Ascending aorta (tissue), 2 donors: ENCODE measurements at regions not wholly inside any gene's neighbourhood (a gene's known extent, or its start where the extent isn't known, plus 50 kb on each side); places are given as distances from the start of the nearest gene placed in this dataset.

Source experiments
- DNase-seq, 2 donors: peaks; one replicate each; pipeline ENCODE4 v3.0.0-alpha.2; 2019; ENCODE audit warnings: low spot score in 2 of 2
- H3K27ac ChIP-seq, 2 donors: fragments of 200-600 bp; sonication (generic); one replicate each; pipeline ENCODE4 v1.5.1; 2016 to 2017; ENCODE audit warnings: mild to moderate bottlenecking in 1 of 2
- H3K27me3 ChIP-seq: fragments of 200-600 bp; sonication (generic); one replicate; pipeline ENCODE4 v1.5.1; 2017
- H3K36me3 ChIP-seq, 2 donors: fragments of 200-600 bp; sonication (generic); one replicate each; pipeline ENCODE4 v1.5.1; 2016
- H3K4me1 ChIP-seq, 2 donors: fragments of 200-600 bp; sonication (generic); one replicate each; pipeline ENCODE4 v1.5.1; 2016 to 2017; ENCODE audit warnings: mild to moderate bottlenecking in 1 of 2
- H3K4me3 ChIP-seq, 2 donors: fragments of 200-600 bp; sonication (generic); one replicate each; pipeline ENCODE4 v1.5.1; 2016 to 2017; ENCODE audit warnings: mild to moderate bottlenecking in 1 of 2
- H3K9me3 ChIP-seq, 2 donors: fragments of 200-600 bp; sonication (generic); one replicate each; pipeline ENCODE4 v1.5.1; 2016
- intact Hi-C: fragments of 100-400 bp; cut with DNase I; formaldehyde crosslinking; loops from one replicate; pipeline ENCODE4 v1.15.1; 2023
- TF ChIP-seq, protein P1 (sequence below), 3 experiments: fragments of 200-600 bp in 2 of 3; fragments of 450-650 bp in 1 of 3; sonication (generic) in 2 of 3; IDR thresholded peaks; one replicate each; pipeline ENCODE4 v1.5.1; 2016 to 2019; ENCODE audit warnings: antibody characterized with exemption in 3 of 3, mild to moderate bottlenecking in 1 of 3, moderate library complexity in 1 of 3

GRCh38 chr1:234885601-234886000 lies 243.0 kb downstream of the TOMM20 start:
- no peak for DNase-seq
- intact Hi-C loops: no loop called here
- peaks cover 4 to 18% of the 10 kb centered on the region in 2 donors for H3K4me1 ChIP-seq
- TF ChIP-seq, protein P1, sequence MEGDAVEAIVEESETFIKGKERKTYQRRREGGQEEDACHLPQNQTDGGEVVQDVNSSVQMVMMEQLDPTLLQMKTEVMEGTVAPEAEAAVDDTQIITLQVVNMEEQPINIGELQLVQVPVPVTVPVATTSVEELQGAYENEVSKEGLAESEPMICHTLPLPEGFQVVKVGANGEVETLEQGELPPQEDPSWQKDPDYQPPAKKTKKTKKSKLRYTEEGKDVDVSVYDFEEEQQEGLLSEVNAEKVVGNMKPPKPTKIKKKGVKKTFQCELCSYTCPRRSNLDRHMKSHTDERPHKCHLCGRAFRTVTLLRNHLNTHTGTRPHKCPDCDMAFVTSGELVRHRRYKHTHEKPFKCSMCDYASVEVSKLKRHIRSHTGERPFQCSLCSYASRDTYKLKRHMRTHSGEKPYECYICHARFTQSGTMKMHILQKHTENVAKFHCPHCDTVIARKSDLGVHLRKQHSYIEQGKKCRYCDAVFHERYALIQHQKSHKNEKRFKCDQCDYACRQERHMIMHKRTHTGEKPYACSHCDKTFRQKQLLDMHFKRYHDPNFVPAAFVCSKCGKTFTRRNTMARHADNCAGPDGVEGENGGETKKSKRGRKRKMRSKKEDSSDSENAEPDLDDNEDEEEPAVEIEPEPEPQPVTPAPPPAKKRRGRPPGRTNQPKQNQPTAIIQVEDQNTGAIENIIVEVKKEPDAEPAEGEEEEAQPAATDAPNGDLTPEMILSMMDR (IDR thresholded peaks at IDR 0.05): no peak
- no peak overlapping the region for H3K4me3 ChIP-seq
- H3K27ac ChIP-seq: peak overlapping the region; percentile 69 to 75
- H3K9me3 ChIP-seq: no peaks in the 10 kb centered on the region
- H3K36me3 ChIP-seq: no peaks in the 10 kb centered on the region
- no peaks in the 10 kb centered on the region for H3K27me3 ChIP-seq

GRCh38 chr1:234884701-234885100 lies 243.9 kb downstream of the TOMM20 start:
- intact Hi-C loops: no loop called here
- H3K36me3 ChIP-seq: no peaks in the 10 kb centered on the region
- no peak for DNase-seq
- no peaks in the 10 kb centered on the region for H3K27me3 ChIP-seq
- H3K27ac ChIP-seq: no peak overlapping the region
- TF ChIP-seq, protein P1 (IDR thresholded peaks at IDR 0.05): no peak
- peaks cover 4 to 18% of the 10 kb centered on the region in 2 donors for H3K4me1 ChIP-seq
- H3K9me3 ChIP-seq: no peaks in the 10 kb centered on the region
- no peak overlapping the region for H3K4me3 ChIP-seq

DNA sequence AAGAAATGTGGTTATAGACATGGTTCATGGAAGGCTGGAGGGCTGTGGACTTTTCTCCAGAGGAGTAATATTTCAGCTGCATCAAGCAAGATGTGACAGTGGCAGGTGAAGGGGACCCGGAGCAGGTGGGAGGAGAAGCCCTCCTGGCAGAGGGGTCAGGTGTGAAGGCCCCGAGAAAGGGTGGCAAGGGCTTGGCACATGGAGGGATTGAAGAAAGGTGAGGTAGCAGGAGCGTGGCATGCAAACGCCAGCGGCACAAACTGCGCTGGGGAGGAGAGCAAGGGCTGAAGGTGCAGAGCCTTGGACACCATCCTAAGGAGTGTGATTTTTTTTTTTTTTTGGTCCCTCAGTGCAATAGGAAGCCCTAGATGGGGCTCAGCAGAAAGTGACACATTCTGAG lies 244.6 kb downstream of the TOMM20 start:
- no peak for DNase-seq
- TF ChIP-seq, protein P1 (IDR thresholded peaks at IDR 0.05): no peak
- Histone ChIP-seq H3K4me1 (peaks cover 4 to 18% of the 10 kb centered on the region in 2 donors), H3K36me3 (no peaks in the 10 kb centered on the region), H3K27me3 (no peaks in the 10 kb centered on the region), H3K4me3 (no peak overlapping the region), H3K27ac (no peak overlapping the region), H3K9me3 (no peaks in the 10 kb centered on the region)
- intact Hi-C loops: no loop called here

DNA sequence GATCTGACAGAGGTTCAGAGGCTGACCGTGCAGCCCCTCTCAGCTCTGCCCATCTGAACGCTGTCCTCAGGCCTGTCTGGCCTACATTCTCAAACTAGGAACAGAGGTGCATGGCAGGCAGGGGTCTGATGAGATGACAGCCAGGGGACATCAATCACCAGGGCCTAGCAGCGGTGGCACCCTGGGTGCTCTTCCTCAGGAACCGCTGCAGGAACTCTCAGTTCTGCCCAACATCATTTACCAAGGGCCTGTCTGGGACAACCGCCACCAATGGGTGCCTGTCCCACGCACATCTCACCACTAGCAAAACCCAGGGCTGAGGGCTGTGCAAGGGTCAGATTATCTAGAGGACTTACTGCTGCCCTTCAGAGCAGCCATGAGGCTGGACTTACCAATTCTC lies 245.7 kb downstream of the TOMM20 start:
- no peak overlapping the region for H3K4me3 ChIP-seq
- peaks cover 4 to 18% of the 10 kb centered on the region in 2 donors for H3K4me1 ChIP-seq
- H3K36me3 ChIP-seq: no peaks in the 10 kb centered on the region
- DNase-seq: no peak
- no peak overlapping the region for H3K27ac ChIP-seq
- intact Hi-C loops: no loop called here
- no peaks in the 10 kb centered on the region for H3K27me3 ChIP-seq
- TF ChIP-seq, protein P1 (IDR thresholded peaks at IDR 0.05): no peak
- no peaks in the 10 kb centered on the region for H3K9me3 ChIP-seq

DNA sequence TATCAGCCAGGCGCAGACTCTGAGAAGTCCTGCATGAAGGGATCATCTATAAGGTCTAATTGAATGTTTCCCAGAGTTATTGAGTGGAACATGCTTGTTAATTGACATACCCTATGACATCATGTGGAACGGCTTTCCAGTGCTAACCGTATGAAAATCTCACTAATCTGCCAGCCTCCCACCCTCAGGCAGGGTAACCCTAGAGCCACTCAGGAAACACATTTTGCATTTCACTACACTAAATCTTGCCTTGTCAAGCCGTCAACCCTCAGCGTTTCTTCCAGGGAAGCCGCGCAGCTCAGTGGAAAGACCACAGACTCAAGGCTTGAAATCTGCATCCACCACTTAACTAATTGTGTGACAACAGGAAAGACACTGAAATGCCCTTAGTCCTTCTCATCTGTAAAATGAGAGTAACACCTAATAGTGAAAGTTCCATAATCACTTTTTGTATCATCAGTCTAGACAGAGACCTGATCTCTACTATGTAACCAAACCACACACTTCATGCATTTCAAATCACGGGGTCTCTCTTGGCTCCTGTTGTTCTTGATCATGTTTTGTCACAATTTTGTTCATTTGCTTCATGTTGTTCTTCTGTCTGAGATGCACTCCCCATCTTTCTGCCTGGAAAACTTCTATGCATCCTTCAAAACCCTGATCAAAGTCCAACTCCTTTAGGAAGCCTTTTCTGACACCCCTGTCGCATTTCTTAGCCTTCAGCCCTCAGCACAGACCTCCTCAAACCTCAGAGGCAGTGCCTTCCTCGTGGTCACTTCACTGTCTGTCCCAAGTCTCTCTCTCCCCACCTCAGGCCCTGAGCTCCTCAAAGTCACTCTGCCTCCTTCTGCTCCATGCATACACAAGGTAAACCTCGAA lies 246.5 kb downstream of the TOMM20 start:
- H3K4me1 ChIP-seq: peaks cover 4 to 16% of the 10 kb centered on the region in 2 donors
- H3K36me3 ChIP-seq: no peaks in the 10 kb centered on the region
- TF ChIP-seq, protein P1 (IDR thresholded peaks at IDR 0.05): no peak
- intact Hi-C loops: no loop called here
- no peak for DNase-seq
- H3K9me3 ChIP-seq: no peaks in the 10 kb centered on the region
- no peak overlapping the region for H3K4me3 ChIP-seq
- no peak overlapping the region for H3K27ac ChIP-seq
- H3K27me3 ChIP-seq: no peaks in the 10 kb centered on the region
